Common myeloid progenitor, CD34-positive (primary cell): ENCODE measurements at regions not wholly inside any gene's neighbourhood (a gene's known extent, or its start where the extent isn't known, plus 50 kb on each side); places are given as distances from the start of the nearest gene placed in this dataset.
"Not testable (repeated sequence)": the region's sequence is repeated elsewhere in the genome, so short reads cannot be mapped to it uniquely, and the experiment has no call there.

Experiments used
- CTCF ChIA-PET: fragments of 350-600 bp; sonication (Branson Sonifier 250); formaldehyde crosslinking; loops from one replicate; lab custom pipeline; 2021; ENCODE audit warnings: antibody characterized with exemption; lab: Charles Lee
- POLR2A ChIA-PET: fragments of 350-600 bp; sonication (Branson Sonifier 250); formaldehyde crosslinking; loops from one replicate; lab custom pipeline; 2021; ENCODE audit warnings: antibody characterized with exemption; lab: Charles Lee
- DNase-seq, 3 donors: peaks; one replicate each; pipeline versions ENCODE4 v3.0.0 to v3.0.0-alpha.2; 2013
- H3K27ac ChIP-seq, 2 experiments: 1 replicate in 1 of 2; 2 replicates in 1 of 2; pipeline ENCODE4 v1.7.0; 2013; ENCODE audit warnings: inconsistent platforms in 2 of 2, low read length in 2 of 2, mild to moderate bottlenecking in 2 of 2, low read depth in 1 of 2, moderate library complexity in 1 of 2; ENCODE audit not compliant: severe bottlenecking in 2 of 2, insufficient read depth in 1 of 2, poor library complexity in 1 of 2
- H3K27me3 ChIP-seq, 5 experiments: replicated peaks in 2 of 5; 1 replicate in 3 of 5; 2 replicates in 2 of 5; pipeline versions ENCODE4 v1.6.1 to v1.7.0; 2013; ENCODE audit warnings: low read length in 4 of 5, mild to moderate bottlenecking in 2 of 5, moderate library complexity in 2 of 5, inconsistent platforms in 1 of 5; ENCODE audit not compliant: insufficient read depth in 5 of 5, control insufficient read depth in 4 of 5
- H3K36me3 ChIP-seq, 4 experiments: 1 replicate in 2 of 4; 2 replicates in 2 of 4; pipeline versions ENCODE4 v1.6.1 to v1.7.0; 2013; ENCODE audit warnings: low read length in 3 of 4, control low read depth in 1 of 4, mild to moderate bottlenecking in 1 of 4; ENCODE audit not compliant: control insufficient read depth in 4 of 4, insufficient read depth in 4 of 4
- H3K4me1 ChIP-seq, 4 experiments: 1 replicate in 3 of 4; 2 replicates in 1 of 4; pipeline versions ENCODE4 v1.6.1 to v1.7.1; 2013; ENCODE audit warnings: low read length in 3 of 4, mild to moderate bottlenecking in 3 of 4, control low read depth in 1 of 4, inconsistent platforms in 1 of 4, moderate library complexity in 1 of 4; ENCODE audit not compliant: control insufficient read depth in 4 of 4, insufficient read depth in 4 of 4; ENCODE audit errors: control extremely low read depth in 1 of 4
- H3K4me3 ChIP-seq, 7 experiments: 1 replicate in 4 of 7; 2 replicates in 3 of 7; pipeline versions ENCODE4 v1.5.1 to v1.7.0; 2013; ENCODE audit warnings: mild to moderate bottlenecking in 7 of 7, low read length in 6 of 7, moderate library complexity in 6 of 7, inconsistent platforms in 2 of 7, low read depth in 2 of 7, control low read depth in 1 of 7; ENCODE audit not compliant: insufficient read depth in 4 of 7, control insufficient read depth in 1 of 7; ENCODE audit errors: extremely low read depth in 1 of 7
- H3K9me3 ChIP-seq, 5 experiments: 1 replicate in 4 of 5; 2 replicates in 1 of 5; pipeline versions ENCODE4 v1.6.1 to v1.7.1; 2013; ENCODE audit warnings: low read length in 4 of 5, mild to moderate bottlenecking in 2 of 5, inconsistent platforms in 1 of 5, low read depth in 1 of 5, moderate library complexity in 1 of 5; ENCODE audit not compliant: control insufficient read depth in 4 of 5, insufficient read depth in 2 of 5; ENCODE audit errors: control extremely low read depth in 1 of 5
- WGBS: methylation state at CpG from one replicate; pipeline ENCODE4 v1.1.5; 2013; ENCODE audit not compliant: insufficient coverage; 5-methylcytosine and 5-hydroxymethylcytosine counted together

DNA sequence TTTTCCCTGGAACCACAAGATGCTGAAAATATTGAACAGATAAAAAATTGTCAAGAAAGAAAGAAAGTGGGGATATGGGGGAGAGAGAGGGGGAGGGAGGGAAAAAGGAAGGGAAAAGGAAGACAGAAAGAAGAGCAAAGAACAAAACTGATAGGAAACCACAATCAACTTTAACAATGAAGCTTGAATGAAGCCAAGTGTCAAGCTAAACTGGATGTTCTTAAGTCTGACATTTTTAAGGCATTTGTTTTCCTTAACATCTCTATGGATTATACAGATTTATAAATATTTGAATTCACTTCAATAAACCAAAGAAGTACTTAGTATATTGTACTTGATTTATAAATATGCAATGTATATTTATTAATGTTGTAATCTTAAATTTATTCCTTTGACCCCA is 197.6 kb upstream of the SMLR1 start:
- Histone ChIP-seq H3K36me3 (no peaks in the 10 kb centered on the region), H3K9me3 (no peaks in the 10 kb centered on the region), H3K4me1 (no peaks in the 10 kb centered on the region), H3K4me3 (no peak overlapping the region), H3K27me3 (no peaks in the 10 kb centered on the region), H3K27ac (no peak overlapping the region)
- POLR2A ChIA-PET, result no interaction called here
- CTCF ChIA-PET, result interaction anchor here (1.4 kb wide), 1 partner anchor 28 kb away, joined by 3 read pairs; no protein-coding TSS in a partner anchor
- no peak for DNase-seq

DNA sequence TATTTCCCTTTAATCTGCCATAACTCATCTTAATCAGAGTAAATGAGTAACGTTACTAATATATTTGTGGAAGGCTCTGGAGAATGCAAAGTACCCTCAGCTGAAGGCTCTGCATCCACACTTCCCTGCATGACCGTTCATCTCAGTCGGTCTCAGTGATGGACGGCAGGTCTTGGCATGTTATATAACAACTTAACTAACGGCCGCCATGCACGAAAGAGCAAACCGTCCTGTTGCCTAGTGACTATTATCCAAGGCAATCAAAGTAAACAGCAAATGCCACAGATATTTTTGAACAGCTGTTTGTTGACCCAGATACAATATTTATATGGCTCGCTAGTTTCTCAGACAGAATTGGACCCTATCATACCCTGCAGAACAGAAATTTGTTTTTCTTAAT is 194.9 kb upstream of the SMLR1 start:
- Histone ChIP-seq H3K36me3 (no peaks in the 10 kb centered on the region), H3K4me1 (no peaks in the 10 kb centered on the region), H3K9me3 (no peaks in the 10 kb centered on the region), H3K27ac (no peak overlapping the region), H3K27me3 (no peaks in the 10 kb centered on the region), H3K4me3 (no peak overlapping the region)
- 99% methylated on average over 7 of the region's 9 CpGs for WGBS
- POLR2A ChIA-PET, result no interaction called here
- CTCF ChIA-PET, result no interaction called here
- DNase-seq, result no peak

DNA sequence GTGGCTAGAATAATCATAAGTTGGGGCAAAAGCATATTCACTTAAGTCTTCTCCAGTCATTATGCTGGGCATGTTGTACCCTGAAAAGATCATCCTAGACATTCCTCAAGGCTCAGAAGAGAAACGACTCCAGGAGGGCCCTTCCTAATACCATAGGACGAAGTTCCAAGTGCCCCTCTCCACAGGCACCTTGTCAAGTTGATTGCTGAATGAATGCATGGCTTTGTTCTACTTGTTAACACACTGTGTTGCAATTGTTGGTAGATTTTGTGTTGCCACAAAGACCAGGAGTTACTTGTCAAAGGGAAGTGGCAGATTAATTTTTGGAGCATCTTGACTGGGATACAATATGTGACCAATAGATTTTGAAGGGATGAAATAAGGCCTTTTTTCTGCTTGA is 194.3 kb upstream of the SMLR1 start:
- no peaks in the 10 kb centered on the region for H3K9me3 ChIP-seq
- no peak for DNase-seq
- H3K4me1 ChIP-seq, result no peaks in the 10 kb centered on the region
- H3K36me3 ChIP-seq, result no peaks in the 10 kb centered on the region
- no peaks in the 10 kb centered on the region for H3K27me3 ChIP-seq
- POLR2A ChIA-PET, result no interaction called here
- H3K4me3 ChIP-seq, result no peak overlapping the region
- 100% methylated on average over 2 of the region's 2 CpGs for WGBS
- H3K27ac ChIP-seq, result no peak overlapping the region
- CTCF ChIA-PET, result no interaction called here

DNA sequence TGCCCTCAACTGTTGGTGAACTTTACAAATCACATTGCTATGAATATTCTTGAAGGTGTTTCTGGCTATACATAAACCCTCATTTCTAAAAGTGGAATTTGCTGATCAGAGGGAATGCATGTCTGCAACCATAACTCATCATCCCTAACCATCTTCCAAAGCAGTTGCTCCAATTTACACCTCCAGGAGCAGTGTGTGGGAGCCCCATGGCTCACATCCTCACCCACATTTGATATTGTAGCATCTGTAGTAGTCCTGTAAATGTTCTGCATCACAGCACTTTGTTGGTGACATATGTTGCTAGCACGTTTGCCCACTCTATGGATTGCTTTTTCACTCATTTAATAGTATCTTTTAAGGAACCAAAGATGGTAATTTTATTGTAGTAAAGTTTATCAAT is 183.8 kb upstream of the SMLR1 start:
- Histone ChIP-seq H3K36me3 (no peaks in the 10 kb centered on the region), H3K4me3 (no peak overlapping the region), H3K4me1 (no peaks in the 10 kb centered on the region), H3K27ac (no peak overlapping the region), H3K27me3 (no peaks in the 10 kb centered on the region), H3K9me3 (peaks cover 1 to 22% (median 4%) of the 10 kb centered on the region in 5 experiments)
- DNase-seq, result no peak
- ChIA-PET CTCF (no interaction called here), POLR2A (no interaction called here)
- no CpG with 5 or more reads among the region's 1 CpG for whole genome bisulfite sequencing

DNA sequence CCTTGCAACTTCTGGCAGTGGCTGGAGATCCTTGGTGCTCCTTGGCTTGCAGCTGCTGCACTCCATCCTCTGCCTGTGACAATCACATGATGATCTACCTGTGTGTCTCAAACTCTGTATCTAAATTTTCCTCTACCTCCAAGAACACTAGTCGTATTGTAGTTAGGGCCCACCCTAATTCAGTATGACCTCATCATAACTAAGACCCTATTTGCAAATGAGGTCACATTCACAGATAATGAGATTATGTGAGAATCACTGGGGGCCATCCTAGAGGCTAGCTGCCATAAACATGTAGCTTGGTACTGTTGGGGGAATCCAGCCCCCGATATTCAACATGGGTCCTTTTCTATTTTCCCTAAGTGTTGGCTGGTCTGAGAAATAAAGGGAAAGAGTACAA is 183.0 kb upstream of the SMLR1 start:
- Histone ChIP-seq H3K27ac (no peak overlapping the region), H3K9me3 (peaks cover 0 to 22% (median 4%) of the 10 kb centered on the region in 5 experiments), H3K4me1 (no peaks in the 10 kb centered on the region), H3K36me3 (no peaks in the 10 kb centered on the region), H3K4me3 (no peak overlapping the region), H3K27me3 (no peaks in the 10 kb centered on the region)
- ChIA-PET POLR2A (no interaction called here), CTCF (no interaction called here)
- DNase-seq, result no peak
- 100% methylated on average over 1 of the region's 2 CpGs for WGBS

DNA sequence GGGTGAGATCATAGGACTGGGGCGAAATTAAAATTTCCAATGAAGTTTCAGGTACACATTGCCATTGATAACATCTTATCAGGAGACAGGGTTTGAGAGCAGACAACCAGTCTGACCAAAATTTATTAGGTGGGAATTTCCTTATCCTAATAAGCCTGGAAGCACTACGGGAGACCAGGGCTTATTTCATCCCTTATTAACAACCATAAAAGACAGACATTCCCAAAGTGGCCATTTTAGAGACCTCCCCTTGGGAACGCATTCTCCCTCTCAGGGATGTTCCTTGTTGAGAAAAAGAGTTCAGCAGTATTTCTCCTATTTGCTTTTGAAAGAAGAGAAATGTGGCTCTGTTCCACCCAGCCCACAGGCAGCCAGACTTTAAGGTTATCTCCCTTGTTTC is 182.4 kb upstream of the SMLR1 start:
- H3K27ac ChIP-seq, CTCF ChIA-PET, H3K36me3 ChIP-seq, H3K4me3 ChIP-seq, POLR2A ChIA-PET, H3K27me3 ChIP-seq, H3K4me1 ChIP-seq: not testable (repeated sequence)
- 100% methylated on average over 1 of the region's 3 CpGs for WGBS
- H3K9me3 ChIP-seq, result peaks cover 0 to 24% (median 5%) of the 10 kb centered on the region in 5 experiments
- peak in 2 of 3 donors; percentile 17 to 22 for DNase-seq

DNA sequence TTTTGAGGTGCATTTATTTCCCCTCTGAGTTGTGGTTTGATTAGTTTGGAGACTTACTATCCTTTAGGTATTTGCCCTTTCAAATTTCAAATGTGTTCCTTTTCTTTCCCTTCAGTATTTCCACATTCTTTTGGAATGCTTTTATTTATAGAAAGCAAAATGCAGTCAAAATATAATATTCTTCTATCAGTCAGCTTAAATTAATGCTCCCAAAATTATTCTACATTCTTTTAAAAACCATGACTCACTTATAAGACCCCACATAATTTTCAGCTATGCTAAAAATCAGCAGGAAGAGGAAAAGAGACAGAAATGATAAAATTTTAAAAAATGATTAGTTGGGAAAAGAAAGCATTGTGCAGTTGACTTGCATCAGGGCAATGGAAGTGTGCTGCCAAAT is 180.0 kb upstream of the SMLR1 start:
- ChIA-PET POLR2A (no interaction called here), CTCF (no interaction called here)
- no peak overlapping the region for H3K4me3 ChIP-seq
- H3K27ac ChIP-seq, result no peak overlapping the region
- no peaks in the 10 kb centered on the region for H3K36me3 ChIP-seq
- H3K27me3 ChIP-seq, result no peaks in the 10 kb centered on the region
- peaks cover 0 to 27% (median 7%) of the 10 kb centered on the region in 5 experiments for H3K9me3 ChIP-seq
- no peaks in the 10 kb centered on the region for H3K4me1 ChIP-seq
- no peak for DNase-seq
